ENCODE measurements at regions not wholly inside any gene's neighbourhood (a gene's known extent, or its start where the extent isn't known, plus 50 kb on each side); places are given as distances from the start of the nearest gene placed in this dataset.

DNA sequence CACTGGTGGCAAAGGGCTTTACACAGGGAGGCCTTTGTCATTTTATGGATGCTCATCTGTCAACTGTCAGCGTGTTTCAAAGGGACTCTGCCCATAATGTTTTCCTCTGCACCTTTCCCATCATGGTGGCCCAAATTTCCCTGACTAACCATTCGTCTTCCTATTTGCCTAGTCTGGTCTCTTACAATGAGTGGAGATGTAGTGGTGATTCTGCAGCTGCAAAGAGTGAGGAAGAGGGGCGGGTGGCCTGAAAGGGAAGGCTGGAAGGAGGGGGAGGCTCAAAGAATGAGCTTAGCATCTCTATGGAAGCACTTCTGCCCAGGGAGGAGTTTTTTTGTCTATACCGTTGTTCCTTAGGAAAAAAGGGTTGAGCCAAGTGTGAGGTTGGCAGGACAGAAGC is 447.5 kb downstream of the NKX6-1 start:
- TF ChIP-seq, protein P1, sequence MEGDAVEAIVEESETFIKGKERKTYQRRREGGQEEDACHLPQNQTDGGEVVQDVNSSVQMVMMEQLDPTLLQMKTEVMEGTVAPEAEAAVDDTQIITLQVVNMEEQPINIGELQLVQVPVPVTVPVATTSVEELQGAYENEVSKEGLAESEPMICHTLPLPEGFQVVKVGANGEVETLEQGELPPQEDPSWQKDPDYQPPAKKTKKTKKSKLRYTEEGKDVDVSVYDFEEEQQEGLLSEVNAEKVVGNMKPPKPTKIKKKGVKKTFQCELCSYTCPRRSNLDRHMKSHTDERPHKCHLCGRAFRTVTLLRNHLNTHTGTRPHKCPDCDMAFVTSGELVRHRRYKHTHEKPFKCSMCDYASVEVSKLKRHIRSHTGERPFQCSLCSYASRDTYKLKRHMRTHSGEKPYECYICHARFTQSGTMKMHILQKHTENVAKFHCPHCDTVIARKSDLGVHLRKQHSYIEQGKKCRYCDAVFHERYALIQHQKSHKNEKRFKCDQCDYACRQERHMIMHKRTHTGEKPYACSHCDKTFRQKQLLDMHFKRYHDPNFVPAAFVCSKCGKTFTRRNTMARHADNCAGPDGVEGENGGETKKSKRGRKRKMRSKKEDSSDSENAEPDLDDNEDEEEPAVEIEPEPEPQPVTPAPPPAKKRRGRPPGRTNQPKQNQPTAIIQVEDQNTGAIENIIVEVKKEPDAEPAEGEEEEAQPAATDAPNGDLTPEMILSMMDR (conservative IDR thresholded peaks at IDR 0.05; ENCODE audit: low read depth in 2 of 2): no peak
- TF ChIP-seq POLR2AphosphoS5 (IDR thresholded peaks at IDR 0.05; ENCODE audit: low read depth) (no peak), EZH2 (IDR thresholded peaks at IDR 0.05; ENCODE audit: low read depth, unreplicated experiment) (no peak), CREB1 (CRISPR knock-in tag; IDR thresholded peaks at IDR 0.05; ENCODE audit: low read depth) (no peak), EZH2phosphoT487 (IDR thresholded peaks at IDR 0.05; ENCODE audit: unreplicated experiment) (no peak), JUNB (IDR thresholded peaks at IDR 0.05; ENCODE audit: unreplicated experiment) (no peak), NANOG (IDR thresholded peaks at IDR 0.05; ENCODE audit: borderline replicate concordance) (no peak)
- TF ChIP-seq, protein P2, sequence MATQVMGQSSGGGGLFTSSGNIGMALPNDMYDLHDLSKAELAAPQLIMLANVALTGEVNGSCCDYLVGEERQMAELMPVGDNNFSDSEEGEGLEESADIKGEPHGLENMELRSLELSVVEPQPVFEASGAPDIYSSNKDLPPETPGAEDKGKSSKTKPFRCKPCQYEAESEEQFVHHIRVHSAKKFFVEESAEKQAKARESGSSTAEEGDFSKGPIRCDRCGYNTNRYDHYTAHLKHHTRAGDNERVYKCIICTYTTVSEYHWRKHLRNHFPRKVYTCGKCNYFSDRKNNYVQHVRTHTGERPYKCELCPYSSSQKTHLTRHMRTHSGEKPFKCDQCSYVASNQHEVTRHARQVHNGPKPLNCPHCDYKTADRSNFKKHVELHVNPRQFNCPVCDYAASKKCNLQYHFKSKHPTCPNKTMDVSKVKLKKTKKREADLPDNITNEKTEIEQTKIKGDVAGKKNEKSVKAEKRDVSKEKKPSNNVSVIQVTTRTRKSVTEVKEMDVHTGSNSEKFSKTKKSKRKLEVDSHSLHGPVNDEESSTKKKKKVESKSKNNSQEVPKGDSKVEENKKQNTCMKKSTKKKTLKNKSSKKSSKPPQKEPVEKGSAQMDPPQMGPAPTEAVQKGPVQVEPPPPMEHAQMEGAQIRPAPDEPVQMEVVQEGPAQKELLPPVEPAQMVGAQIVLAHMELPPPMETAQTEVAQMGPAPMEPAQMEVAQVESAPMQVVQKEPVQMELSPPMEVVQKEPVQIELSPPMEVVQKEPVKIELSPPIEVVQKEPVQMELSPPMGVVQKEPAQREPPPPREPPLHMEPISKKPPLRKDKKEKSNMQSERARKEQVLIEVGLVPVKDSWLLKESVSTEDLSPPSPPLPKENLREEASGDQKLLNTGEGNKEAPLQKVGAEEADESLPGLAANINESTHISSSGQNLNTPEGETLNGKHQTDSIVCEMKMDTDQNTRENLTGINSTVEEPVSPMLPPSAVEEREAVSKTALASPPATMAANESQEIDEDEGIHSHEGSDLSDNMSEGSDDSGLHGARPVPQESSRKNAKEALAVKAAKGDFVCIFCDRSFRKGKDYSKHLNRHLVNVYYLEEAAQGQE (IDR thresholded peaks at IDR 0.05; ENCODE audit: unreplicated experiment): no peak

Measured in GM23338 (cell line).